ENCODE measurements at regions not wholly inside any gene's neighbourhood (a gene's known extent, or its start where the extent isn't known, plus 50 kb on each side); places are given as distances from the start of the nearest gene placed in this dataset.

DNA sequence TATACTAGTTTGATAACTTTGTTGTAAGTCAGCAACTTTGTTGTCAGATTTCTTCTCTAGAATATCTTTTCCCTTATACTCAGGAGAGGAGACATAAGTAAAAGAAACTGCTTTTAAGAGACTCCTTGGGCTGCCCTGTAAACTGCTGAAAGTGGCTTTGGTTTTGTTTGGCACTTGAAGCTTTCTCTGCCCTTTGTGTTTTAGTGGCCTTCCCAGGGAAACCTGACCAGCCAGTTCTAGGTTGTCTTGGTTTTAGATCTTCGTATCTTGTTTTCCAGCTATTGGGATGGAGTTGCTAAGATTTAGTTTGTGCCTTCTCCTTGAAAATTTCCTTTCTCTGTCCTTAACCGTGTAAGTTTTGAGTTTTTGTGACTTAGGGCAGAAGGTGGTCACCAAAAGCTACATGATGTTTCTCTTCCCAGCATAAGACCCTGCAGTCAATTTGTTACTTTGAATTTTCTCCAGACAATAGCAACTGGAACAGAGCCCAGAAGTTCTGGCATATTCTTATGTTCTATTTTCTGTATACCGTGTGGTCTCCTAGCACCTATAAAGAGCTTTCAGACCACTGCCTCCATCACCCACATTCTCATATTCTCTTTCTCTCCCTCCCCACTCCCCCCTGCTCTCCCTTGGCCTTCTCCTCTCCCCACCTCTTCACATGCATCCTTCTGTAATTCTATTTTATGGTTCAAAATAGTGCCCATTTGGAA lies 81.1 kb downstream of the BOLA3 start:
- TF ChIP-seq, protein P1, sequence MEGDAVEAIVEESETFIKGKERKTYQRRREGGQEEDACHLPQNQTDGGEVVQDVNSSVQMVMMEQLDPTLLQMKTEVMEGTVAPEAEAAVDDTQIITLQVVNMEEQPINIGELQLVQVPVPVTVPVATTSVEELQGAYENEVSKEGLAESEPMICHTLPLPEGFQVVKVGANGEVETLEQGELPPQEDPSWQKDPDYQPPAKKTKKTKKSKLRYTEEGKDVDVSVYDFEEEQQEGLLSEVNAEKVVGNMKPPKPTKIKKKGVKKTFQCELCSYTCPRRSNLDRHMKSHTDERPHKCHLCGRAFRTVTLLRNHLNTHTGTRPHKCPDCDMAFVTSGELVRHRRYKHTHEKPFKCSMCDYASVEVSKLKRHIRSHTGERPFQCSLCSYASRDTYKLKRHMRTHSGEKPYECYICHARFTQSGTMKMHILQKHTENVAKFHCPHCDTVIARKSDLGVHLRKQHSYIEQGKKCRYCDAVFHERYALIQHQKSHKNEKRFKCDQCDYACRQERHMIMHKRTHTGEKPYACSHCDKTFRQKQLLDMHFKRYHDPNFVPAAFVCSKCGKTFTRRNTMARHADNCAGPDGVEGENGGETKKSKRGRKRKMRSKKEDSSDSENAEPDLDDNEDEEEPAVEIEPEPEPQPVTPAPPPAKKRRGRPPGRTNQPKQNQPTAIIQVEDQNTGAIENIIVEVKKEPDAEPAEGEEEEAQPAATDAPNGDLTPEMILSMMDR (IDR thresholded peaks at IDR 0.05): no peak
- no peak for TF ChIP-seq POLR2A (IDR thresholded peaks at IDR 0.05)
